HG03045 (cell line): ENCODE measurements at regions not wholly inside any gene's neighbourhood (a gene's known extent, or its start where the extent isn't known, plus 50 kb on each side); places are given as distances from the start of the nearest gene placed in this dataset.

Source experiments
- ATAC-seq: cut with Tn5 transposase; IDR thresholded peaks from one replicate; pipeline ENCODE4 v1.9.1; 2021; ENCODE audit warnings: mild to moderate bottlenecking, moderate library complexity; ENCODE audit not compliant: unreplicated experiment

DNA sequence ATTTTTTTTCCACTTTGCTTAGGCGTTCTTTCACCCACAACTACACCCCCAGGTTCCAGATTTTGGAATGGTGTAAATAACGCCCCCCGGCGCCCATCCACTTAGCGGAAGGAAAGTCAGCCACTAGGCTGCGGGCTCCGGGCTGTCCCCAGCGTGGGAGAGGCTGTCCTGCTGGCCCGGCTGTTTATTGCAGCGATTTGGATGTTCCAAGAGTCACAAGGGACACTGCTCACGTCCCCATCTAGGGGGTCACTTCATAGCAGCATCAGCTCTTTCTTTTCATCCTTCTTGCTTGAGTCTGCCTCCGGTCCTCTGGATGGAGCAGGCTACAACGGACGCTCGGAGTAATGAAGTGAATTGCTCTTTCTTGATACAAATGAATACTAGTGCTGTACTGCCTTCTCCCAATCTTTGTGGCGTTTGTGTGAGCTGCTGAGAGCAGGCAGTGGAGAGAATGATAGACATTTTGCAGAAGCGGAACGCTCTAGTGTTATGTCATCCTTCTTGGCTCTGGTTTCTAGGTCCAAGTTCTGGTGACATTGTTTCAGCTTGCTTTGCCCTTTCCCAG lies 50.7 kb upstream of the PAIP2B start:
- no peak for ATAC-seq

DNA sequence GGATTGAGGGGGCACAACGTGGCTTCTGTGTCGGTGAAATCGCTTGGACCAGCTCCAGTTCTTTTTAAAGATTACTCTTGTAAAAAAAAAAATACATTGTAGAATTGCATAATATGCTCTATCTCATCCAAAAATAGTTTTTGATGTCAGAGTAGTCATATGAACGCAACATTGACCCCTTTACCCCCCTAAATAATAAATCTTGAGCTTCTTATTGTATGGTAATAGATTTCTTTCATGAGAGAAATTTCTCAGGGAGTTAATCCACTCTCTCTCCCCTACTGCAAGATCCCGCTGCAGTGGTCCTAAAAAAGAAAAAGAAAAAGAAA lies 50.2 kb upstream of the PAIP2B start:
- ATAC-seq: no peak

DNA sequence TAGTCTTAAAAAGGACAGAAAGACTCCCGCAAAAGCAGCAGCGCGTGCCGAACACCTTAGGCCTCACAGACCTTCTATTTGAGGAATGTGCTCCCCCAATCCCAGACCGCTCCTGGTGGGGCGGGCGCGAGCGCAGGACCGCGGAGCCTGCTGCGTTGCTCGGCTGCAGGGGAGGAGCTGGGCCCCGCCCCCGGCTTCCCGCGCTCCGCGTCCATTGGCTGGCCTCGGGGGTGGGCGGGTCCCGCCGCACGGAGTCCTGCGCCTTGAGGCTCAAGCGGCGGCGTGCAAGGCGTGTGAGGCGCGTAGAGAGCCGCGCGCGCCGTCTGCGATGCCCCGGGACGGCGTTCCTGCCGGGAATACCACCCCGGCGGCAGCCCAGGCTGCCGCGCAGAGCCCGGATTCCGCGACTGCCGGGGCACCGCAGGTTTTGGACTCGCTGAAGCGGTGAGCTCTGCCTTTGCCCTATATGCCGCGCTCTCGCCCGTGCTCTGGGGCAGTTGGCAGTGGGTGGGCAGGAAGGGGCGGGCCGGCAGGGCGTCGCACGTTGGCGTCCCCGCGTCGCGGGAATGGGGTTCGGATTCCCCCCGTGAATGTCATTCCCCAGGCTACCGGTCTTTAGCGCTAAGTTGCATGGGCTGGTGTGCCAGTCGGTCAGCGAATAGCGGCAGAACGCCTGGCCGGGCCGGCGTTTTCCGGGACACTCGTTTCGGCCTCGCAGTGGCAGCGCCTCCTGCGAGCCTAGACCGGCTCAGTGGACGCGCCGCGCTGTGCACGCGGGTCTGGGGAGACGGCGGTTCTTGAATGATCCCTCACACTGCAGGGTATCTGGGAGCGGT lies 49.6 kb upstream of the PAIP2B start:
- ATAC-seq: peak; percentile 99
